GM13977 (cell line): ENCODE measurements at regions not wholly inside any gene's neighbourhood (a gene's known extent, or its start where the extent isn't known, plus 50 kb on each side); places are given as distances from the start of the nearest gene placed in this dataset.
"Not testable (repeated sequence)": the region's sequence is repeated elsewhere in the genome, so short reads cannot be mapped to it uniquely, and the experiment has no call there.

Source experiments
- DNase-seq: peaks from one replicate; pipeline ENCODE4 v3.0.0; 2012; ENCODE audit warnings: low spot score
- CTCF ChIP-seq: IDR thresholded peaks from 2 replicates; pipeline ENCODE4 v1.5.1; 2012; ENCODE audit warnings: mild to moderate bottlenecking, control low read depth; ENCODE audit not compliant: insufficient read depth; ENCODE audit errors: extremely low read depth, missing control alignments
- in situ Hi-C: fragments of 300-500 bp; cut with MboI; formaldehyde crosslinking; loops from one replicate; pipeline ENCODE4 v1.12.0; 2022; ENCODE audit warnings: low sequenced_read_pairs, low pct_unique_long_range_greater_than_20kb, mixed read lengths, inconsistent platforms; ENCODE audit not compliant: unreplicated experiment

DNA sequence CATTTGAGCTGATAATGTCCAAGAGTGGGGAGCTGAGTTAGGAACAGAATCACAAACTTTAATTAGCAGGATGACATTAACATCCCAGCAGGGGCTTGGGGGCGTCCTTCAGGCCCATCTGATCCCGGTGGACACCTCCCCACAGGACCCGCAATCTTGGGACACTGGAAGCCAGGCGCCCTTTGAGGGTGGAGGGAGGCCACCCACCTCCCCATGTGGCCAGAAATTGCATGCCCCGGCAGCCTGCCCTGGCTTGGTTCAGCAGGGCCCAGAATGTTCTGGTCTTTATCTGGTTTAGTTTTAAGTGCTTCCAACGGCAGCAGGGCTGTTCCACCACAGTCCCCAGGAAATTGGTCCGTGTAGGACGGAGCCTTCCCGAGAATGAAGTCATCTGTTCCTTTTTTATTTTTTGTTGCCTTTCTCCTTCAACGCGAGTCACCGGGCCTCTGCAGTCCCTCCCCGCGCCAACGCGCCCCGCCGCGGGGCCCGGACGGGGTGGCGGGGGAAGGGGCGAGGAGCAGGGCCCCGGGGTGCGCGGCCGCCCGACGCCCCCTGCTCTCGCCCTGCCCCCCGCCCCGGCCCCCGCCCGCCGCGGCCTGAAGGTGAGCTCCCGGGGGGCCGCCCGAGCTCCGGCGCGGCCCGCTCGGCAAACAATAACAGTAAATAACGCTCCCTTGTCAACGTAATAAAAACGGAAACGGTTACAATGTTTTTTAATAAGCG, 207.9 kb downstream of the C9orf50 start:
- DNase-seq = no peak
- TF ChIP-seq CTCF = no peak
- in situ Hi-C loops = no loop called here

DNA sequence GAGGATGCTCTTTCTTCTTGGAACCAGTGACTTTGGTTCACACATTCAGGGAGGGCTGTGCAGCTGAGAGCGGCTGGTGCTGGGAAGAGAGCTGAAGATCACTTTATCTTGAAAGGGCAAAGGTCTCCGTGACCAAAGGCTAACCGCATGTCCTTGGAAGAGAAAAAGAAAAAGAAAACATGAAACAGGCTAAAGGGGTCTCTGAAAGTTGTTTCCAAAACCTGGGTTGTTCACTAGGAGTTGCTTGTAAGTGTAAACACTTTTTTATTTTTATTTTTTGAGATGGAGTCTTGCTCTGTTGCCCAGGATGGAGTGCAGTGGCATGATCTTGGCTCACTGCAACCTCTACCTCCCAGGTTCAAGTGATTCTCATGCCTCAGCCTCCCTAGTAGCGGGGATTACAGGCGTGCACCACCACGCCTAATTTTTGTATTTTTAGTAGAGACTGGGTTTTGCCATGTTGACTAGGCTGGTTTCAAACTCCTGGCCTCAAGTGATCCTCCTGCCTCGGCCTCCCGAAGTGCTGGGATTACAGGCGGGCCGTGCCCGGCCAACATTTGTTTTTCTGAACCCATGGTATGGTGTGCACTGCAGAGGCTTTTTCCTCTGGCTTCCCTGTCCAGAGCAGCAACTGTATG, 208.6 kb downstream of the C9orf50 start:
- in situ Hi-C loops = not testable (repeated sequence)

GRCh38 chr9:129411501-129412175, 209.3 kb downstream of the C9orf50 start:
- TF ChIP-seq CTCF = no peak
- in situ Hi-C loops = no loop called here
- DNase-seq = no peak

More for the DNA sequence above, 208.6 kb downstream of the C9orf50 start:
- DNase-seq = not testable (repeated sequence)

- DNase-seq = no peak
- in situ Hi-C loops = no loop called here
- TF ChIP-seq CTCF = no peak
These were observed 210.7 kb downstream of the C9orf50 start for GRCh38 chr9:129410226-129410625.

DNA sequence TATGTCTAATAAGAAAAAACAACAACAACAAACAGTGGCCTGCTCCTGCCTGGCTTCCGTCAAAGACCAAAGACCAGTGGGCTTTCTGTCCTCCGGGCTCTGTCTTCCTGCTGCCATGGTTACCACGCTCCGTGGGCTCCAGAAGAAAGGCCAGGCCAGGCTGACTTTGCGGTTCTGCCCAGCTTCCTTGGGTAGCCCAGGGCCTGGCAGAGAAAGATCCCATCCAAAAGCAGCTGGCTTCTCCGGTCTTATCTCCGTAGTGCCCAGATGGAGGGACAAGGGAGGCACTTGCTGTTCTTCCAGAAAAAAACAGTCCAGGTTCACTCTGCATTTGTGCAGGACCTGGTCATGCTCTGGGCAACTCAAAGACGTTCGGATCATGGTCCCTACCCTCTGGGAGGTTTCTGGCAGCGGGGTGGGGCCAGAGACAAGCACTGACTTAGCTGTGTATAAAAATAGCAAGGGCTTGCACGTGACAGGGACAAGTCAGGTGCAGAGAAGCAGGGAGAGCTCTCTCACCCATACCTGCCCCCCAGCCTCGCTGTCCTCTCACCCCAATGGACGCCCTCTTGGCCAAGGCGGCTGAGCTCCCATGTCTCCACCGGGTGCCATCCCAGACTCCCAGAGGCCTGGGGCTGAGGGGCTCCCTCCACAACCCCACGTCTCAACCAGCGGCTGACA, 212.2 kb downstream of the C9orf50 start:
- no peak for TF ChIP-seq CTCF
- in situ Hi-C loops = no loop called here
- DNase-seq = no peak

- TF ChIP-seq CTCF = no peak
- no peak for DNase-seq
- in situ Hi-C loops = no loop called here
These were observed 212.9 kb downstream of the C9orf50 start for GRCh38 chr9:129407905-129408452.
